OCI-LY1 (cell line): ENCODE measurements at regions not wholly inside any gene's neighbourhood (a gene's known extent, or its start where the extent isn't known, plus 50 kb on each side); places are given as distances from the start of the nearest gene placed in this dataset.

Source experiments
- H2AFZ ChIP-seq: fragments of 200-600 bp; sonication (generic), shearing (Covaris generic); 2 replicates; pipeline ENCODE4 v1.6.0; 2014; ENCODE audit warnings: antibody characterized with exemption, mild to moderate bottlenecking, low read length
- H3F3A ChIP-seq: fragments of 200-600 bp; sonication (generic), shearing (Covaris generic); 2 replicates; pipeline ENCODE4 v1.6.0; 2014; ENCODE audit warnings: mild to moderate bottlenecking, antibody characterized with exemption, low read length, moderate library complexity; ENCODE audit not compliant: insufficient read depth
- H3K27ac ChIP-seq: fragments of 200-600 bp; sonication (generic); 2 replicates; pipeline ENCODE4 v1.5.1; 2014; ENCODE audit warnings: low read length, mixed run types, mild to moderate bottlenecking, low read depth; ENCODE audit not compliant: poor library complexity, severe bottlenecking
- H3K27me3 ChIP-seq: fragments of 200-600 bp; sonication (generic); 2 replicates; pipeline ENCODE4 v1.6.0; 2014; ENCODE audit warnings: antibody characterized with exemption, mild to moderate bottlenecking, low read length, moderate library complexity; ENCODE audit not compliant: insufficient read depth
- H3K36me3 ChIP-seq: fragments of 200-600 bp; sonication (generic); 2 replicates; pipeline ENCODE4 v1.6.1; 2014; ENCODE audit warnings: mild to moderate bottlenecking, antibody characterized with exemption, low read length, moderate library complexity, mixed read lengths; ENCODE audit not compliant: insufficient read depth
- H3K4me1 ChIP-seq: fragments of 200-600 bp; sonication (generic); 2 replicates; pipeline ENCODE4 v1.5.1; 2014; ENCODE audit warnings: mild to moderate bottlenecking, low read length, moderate library complexity; ENCODE audit not compliant: insufficient read depth, severe bottlenecking
- H3K4me2 ChIP-seq: fragments of 200-600 bp; sonication (generic), shearing (Covaris generic); 2 replicates; pipeline ENCODE4 v1.6.1; 2014; ENCODE audit warnings: low read length
- H3K4me3 ChIP-seq: fragments of 200-600 bp; sonication (generic); 2 replicates; pipeline ENCODE4 v1.5.1; 2014; ENCODE audit warnings: low read length, low read depth, mild to moderate bottlenecking, mixed read lengths; ENCODE audit not compliant: poor library complexity, severe bottlenecking
- H3K79me2 ChIP-seq: fragments of 200-600 bp; shearing (Covaris generic); 2 replicates; pipeline ENCODE4 v1.6.1; 2016; ENCODE audit warnings: mixed run types, low read length, mixed read lengths; ENCODE audit not compliant: insufficient read depth
- H3K9ac ChIP-seq: fragments of 200-600 bp; sonication (generic), shearing (Covaris generic); 2 replicates; pipeline ENCODE4 v1.6.1; 2014; ENCODE audit warnings: mild to moderate bottlenecking, low read length, mixed read lengths
- H3K9me2 ChIP-seq: fragments of 200-600 bp; sonication (generic), shearing (Covaris generic); 2 replicates; pipeline ENCODE4 v1.6.1; 2014; ENCODE audit warnings: low read depth, mild to moderate bottlenecking, low read length, mixed read lengths
- H3K9me3 ChIP-seq: fragments of 200-600 bp; shearing (Covaris generic); 2 replicates; pipeline ENCODE4 v1.6.1; 2014; ENCODE audit warnings: low read length, mixed read lengths
- H4K20me1 ChIP-seq: fragments of 200-600 bp; sonication (generic), shearing (Covaris generic); 2 replicates; pipeline ENCODE4 v1.6.0; 2016; ENCODE audit warnings: mild to moderate bottlenecking, low read length; ENCODE audit not compliant: insufficient read depth
- CTCF ChIP-seq: fragments of 200-600 bp; sonication (generic), shearing (Covaris generic); IDR thresholded peaks from 2 replicates; pipeline ENCODE4 v1.5.1; 2017; ENCODE audit warnings: mild to moderate bottlenecking, antibody characterized with exemption, low read length, moderate library complexity, mixed read lengths
- EZH2 ChIP-seq: fragments of 200-600 bp; sonication (generic), shearing (Covaris generic); IDR thresholded peaks from 2 replicates; pipeline ENCODE4 v1.8.0; 2017; ENCODE audit warnings: borderline replicate concordance, mixed run types, mild to moderate bottlenecking, antibody characterized with exemption, low read length, moderate library complexity, mixed read lengths

GRCh38 chr7:41167836-41168235 is 535.1 kb downstream of the INHBA start:
- H3K9ac ChIP-seq: no peak overlapping the region
- H3K9me2 ChIP-seq: no peaks in the 10 kb centered on the region
- no peak overlapping the region for H2AFZ ChIP-seq
- H3K27ac ChIP-seq: no peak overlapping the region
- H3K9me3 ChIP-seq: no peaks in the 10 kb centered on the region
- H3F3A ChIP-seq: no peaks in the 10 kb centered on the region
- no peaks in the 10 kb centered on the region for H3K27me3 ChIP-seq
- H3K36me3 ChIP-seq: no peaks in the 10 kb centered on the region
- TF ChIP-seq EZH2 (no peak), CTCF (no peak)
- H3K4me3 ChIP-seq: no peak overlapping the region
- H3K4me1 ChIP-seq: no peaks in the 10 kb centered on the region
- H3K79me2 ChIP-seq: no peaks in the 10 kb centered on the region
- H4K20me1 ChIP-seq: no peaks in the 10 kb centered on the region
- H3K4me2 ChIP-seq: no peak overlapping the region

- H3K27me3 ChIP-seq: no peaks in the 10 kb centered on the region
- H3K79me2 ChIP-seq: no peaks in the 10 kb centered on the region
- no peak overlapping the region for H3K27ac ChIP-seq
- no peak overlapping the region for H3K4me3 ChIP-seq
- no peaks in the 10 kb centered on the region for H3K4me1 ChIP-seq
- no peaks in the 10 kb centered on the region for H4K20me1 ChIP-seq
- no peak overlapping the region for H2AFZ ChIP-seq
- H3K4me2 ChIP-seq: no peak overlapping the region
- H3K36me3 ChIP-seq: no peaks in the 10 kb centered on the region
- no peaks in the 10 kb centered on the region for H3F3A ChIP-seq
- no peaks in the 10 kb centered on the region for H3K9me3 ChIP-seq
- TF ChIP-seq EZH2 (no peak), CTCF (no peak)
- no peak overlapping the region for H3K9ac ChIP-seq
- no peaks in the 10 kb centered on the region for H3K9me2 ChIP-seq
These were observed 538.5 kb downstream of the INHBA start for GRCh38 chr7:41164440-41164839.

- Histone ChIP-seq H3K9ac (no peak overlapping the region), H3K4me2 (no peak overlapping the region), H3K4me3 (no peak overlapping the region), H3K9me2 (no peaks in the 10 kb centered on the region), H3K27me3 (no peaks in the 10 kb centered on the region), H3K9me3 (no peaks in the 10 kb centered on the region), H3K79me2 (no peaks in the 10 kb centered on the region), H2AFZ (no peak overlapping the region), H4K20me1 (no peaks in the 10 kb centered on the region), H3F3A (no peaks in the 10 kb centered on the region), H3K36me3 (no peaks in the 10 kb centered on the region), H3K27ac (no peak overlapping the region), H3K4me1 (no peaks in the 10 kb centered on the region)
- TF ChIP-seq EZH2: no peak
- no peak for TF ChIP-seq CTCF
These were observed 538.9 kb downstream of the INHBA start for GRCh38 chr7:41163991-41164390.
